ENCODE measurements at regions not wholly inside any gene's neighbourhood (a gene's known extent, or its start where the extent isn't known, plus 50 kb on each side); places are given as distances from the start of the nearest gene placed in this dataset.

DNA sequence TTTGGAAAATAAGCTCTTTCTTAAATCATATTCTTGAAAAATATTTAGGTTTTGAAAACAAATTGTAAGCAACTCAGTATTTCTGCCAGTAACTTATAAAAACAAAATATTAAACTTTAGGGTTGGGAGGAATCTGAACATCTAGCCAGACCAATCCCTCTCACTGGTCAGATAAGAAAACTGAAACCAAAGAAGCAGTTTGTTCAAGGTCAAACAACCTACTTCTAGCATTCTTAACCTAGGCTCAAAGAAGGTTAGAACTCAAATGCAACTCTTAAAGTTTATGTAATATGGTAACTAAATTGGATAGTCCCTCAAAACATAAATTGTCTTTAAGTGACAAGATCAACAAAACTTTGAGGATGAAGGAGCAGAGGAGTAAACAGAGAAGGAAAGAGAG is 374.9 kb upstream of the TNC start:
- no peak for DNase-seq

DNA sequence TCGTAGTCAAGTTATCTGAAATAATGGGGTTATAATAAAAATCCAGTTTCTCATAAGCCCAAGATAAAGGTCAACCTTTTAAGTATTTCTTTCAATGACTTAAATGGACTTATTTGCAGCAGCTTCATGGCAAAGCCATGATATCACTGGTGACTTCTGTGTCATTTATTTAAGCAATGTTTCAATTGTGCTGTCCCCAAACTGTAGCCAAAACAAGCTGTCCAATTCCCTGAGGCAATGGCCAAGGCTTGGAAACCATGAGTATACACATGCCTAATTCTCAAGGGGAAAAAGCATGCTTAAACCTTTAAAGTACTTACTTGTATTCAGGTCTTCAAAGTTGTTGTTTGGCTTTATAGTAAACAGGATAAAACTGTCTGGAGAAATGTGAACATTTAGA is 376.4 kb upstream of the TNC start:
- DNase-seq, result no peak

DNA sequence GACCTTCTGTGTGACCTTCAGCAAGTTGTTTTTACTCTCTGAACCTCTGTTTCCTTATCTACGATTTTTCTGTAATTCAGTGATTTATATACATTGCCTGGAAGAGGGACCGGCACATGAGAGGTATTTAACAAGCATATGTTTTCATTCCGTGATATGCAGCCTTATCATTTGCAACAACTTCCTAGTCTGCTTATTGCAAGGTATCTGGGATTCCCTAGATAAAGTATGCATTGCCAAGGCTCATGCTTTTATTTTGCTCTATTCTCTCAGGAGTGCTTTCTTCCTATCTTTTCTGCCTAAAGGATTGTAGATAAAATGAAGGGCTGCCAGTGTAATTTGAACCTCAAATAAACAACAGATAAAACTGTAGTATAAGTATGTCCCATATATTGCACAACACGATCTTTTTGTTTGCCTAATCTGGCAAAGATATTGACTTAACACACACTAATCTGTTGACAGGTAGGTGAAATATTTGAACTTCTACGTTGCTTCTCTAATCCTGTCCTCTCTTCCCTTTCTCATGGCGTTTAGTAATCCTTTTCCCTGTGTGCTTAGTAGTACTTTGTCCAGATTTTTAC is 377.2 kb upstream of the TNC start:
- DNase-seq, result no peak

DNA sequence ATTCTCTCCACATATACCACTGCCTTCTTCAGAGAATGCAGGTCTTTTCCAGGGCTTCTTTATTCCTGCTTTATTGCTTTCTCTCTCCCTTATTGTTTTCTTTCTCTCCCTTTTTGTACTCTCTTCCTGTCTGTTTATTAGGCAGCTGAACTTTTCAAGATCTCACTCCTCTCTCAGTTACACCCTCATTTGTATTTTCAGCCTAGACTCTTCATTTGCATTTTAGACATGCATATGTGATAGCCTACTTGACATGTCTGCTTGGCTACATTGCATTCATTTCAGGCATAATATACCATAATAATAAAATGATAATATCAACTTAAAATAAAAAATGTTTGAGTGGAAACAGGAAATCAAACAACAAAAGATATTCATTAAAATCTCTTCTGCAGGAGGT is 377.9 kb upstream of the TNC start:
- DNase-seq, result no peak

DNA sequence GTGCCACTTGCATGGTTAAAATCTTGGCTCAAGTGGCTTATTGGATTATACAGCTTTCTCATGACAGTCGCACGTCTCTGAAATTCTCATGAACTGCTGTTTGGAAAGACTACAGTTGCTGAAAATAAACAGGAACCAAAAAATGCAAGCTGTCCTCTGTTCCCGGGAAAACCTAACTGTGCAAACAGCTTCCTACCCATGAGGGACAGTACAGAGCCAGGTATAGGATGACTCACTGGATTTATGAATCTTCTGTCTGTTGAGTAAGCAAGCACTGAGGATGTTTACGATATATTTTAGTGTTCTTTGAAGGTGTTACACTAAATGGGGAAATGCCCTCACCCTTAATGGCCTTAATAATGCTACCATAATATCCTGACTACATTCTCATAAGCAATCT is 380.3 kb upstream of the TNC start:
- DNase-seq, result no peak

DNA sequence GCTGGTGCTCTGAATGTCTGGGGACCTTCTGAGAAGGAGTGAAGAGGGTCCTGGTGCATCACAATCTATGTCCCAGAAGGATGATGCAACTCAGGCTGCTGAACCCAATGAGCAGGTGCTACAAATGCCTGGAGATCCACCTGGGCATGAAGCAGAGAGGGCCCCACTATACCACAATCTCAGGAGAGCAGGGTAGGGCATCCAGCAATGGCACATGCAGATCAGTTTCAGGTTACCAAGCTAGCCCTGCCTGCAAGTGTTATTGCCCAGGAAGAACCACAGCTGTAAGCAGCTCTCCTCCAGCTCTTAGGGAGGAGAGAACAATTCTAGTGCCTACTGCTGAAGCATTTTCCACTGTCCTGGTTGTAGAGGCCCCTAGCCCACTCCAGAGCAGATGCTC is 389.2 kb upstream of the TNC start:
- DNase-seq, result no peak

DNA sequence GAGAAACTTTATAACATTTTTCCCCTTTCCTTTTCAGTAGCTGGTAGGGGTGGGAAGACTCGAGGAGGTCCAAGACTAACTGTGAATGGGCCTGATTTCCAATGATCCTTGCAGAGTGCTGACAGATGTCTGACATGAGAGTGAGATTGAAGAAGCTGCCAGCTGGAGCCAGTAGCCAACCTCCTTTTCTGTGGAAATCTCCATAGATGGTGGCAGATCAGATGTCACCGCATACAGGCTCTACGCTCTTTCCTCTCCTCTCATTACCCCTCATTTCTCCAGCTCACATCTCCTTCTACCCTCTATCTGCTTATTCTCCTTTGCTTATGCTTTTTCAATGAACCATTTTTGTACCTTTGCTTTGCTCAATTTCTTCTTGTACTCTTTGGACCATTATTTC is 395.2 kb upstream of the TNC start:
- DNase-seq, result no peak

DNA sequence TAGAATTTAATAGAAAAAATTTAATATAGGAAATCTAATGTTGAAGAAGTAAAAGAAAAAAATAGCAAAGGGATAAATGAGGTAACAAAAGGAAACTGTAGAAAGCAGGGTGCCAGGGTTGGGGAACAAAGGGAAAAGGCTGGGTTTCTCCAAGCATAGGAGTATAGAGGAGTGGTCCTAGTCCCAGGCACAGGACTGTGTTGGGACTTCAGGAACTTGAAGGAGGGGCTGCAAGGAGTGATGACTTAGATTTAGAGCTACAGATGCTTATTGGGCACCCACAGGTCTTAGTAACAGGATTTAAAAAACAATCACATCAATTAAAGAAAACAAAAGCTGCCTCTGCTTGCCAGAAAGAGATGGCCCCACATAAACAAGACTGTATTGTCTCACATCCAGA is 396.5 kb upstream of the TNC start:
- DNase-seq, result no peak

DNA sequence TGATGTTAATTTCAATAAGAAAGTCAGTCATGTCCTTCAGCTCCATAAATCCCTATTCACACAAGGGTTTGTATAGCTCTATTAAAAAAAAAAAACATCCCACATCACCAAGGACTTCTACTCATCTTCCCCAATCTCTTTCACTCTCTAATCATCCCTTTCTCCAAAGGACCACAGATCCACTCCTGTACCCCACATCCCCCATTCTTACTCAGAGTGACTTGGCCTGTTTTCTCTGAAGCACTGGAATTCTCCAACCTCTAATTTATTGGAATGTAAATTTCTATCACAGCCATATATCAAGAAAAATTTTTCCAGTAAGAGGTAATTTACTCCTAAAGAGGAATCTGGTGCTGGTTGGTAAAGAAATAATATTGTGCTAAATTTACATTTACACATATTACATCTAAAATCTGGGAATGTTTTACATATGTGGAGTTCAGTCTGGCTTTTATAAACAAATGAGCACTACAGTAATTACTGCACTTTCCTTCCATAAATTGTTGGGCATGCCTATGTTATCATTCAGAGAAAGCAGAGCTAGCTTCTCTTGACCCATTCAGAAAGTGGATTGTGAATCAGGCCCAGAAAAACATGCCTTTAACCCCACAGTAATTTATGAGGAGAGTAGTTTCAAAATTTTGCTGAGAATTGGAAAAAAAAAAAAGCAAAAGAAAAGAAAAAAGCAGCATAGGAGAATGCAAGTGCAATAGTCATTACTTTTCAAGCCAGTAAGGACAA is 399.5 kb upstream of the TNC start:
- DNase-seq, result no peak

DNA sequence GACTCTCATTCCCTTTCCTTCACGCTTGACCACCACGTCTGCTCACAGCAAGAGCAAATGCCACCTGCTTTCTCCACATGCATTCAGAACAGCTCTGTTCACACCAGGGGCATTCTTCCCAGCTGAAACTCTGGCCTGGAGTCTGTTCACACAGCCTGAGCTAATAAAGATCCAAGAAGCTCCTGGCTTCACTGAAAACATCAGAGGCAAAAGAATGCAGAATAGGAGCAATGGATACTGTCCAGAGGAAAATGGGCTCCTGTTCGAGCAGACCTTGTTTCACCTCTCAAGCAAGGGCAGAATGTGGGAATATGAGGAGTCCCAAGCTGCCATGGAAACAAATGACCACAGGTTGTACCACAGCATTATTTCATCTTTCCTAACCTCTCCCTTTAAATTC is 402.7 kb upstream of the TNC start:
- no peak for DNase-seq

DNA sequence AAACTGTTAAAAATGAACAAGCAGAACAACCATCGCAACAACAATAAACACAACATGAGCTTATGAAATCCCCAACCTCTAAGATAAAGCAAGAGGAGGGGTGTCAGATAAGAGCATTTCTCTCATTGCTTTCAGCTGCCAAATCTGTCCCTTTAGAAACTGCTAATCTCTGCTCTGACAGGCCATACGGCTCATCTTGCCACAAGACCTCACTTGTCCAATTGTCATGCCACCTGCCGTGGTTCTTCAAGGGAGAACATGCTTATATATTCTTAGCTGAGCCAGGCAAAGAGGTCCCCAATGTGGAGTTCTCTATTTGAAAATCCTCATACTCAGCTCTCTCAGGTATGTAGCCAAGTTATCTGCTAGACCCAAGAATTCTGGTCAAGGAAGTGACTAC is 405.0 kb upstream of the TNC start:
- DNase-seq, result no peak

DNA sequence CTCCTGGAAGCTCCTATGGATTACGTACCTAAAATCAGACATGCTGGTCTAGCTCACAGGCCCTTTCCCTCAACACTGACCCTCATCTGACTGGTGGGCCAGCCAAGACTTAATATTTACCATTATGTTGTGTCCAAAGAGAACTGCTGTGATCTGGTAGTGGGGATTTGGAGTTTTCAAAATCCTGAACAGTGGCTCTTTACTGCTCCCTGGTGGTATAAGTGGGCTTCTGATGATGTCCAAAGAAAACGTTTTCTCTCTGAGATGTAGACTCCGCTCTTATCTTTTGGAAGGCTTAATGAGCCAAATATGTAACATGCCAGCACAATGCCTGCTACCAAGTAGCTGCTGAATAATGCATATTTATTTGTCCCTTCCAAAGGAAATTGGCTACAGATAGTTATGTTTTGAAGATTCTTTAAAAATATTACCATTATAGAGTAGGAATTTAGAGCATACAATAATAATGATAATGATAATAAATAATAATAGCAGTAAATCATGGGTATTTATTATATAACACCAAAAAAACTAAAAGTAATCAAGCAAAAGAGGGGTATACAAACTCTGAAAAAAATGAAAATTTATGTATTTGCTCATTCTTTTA is 406.6 kb upstream of the TNC start:
- DNase-seq, result no peak

DNA sequence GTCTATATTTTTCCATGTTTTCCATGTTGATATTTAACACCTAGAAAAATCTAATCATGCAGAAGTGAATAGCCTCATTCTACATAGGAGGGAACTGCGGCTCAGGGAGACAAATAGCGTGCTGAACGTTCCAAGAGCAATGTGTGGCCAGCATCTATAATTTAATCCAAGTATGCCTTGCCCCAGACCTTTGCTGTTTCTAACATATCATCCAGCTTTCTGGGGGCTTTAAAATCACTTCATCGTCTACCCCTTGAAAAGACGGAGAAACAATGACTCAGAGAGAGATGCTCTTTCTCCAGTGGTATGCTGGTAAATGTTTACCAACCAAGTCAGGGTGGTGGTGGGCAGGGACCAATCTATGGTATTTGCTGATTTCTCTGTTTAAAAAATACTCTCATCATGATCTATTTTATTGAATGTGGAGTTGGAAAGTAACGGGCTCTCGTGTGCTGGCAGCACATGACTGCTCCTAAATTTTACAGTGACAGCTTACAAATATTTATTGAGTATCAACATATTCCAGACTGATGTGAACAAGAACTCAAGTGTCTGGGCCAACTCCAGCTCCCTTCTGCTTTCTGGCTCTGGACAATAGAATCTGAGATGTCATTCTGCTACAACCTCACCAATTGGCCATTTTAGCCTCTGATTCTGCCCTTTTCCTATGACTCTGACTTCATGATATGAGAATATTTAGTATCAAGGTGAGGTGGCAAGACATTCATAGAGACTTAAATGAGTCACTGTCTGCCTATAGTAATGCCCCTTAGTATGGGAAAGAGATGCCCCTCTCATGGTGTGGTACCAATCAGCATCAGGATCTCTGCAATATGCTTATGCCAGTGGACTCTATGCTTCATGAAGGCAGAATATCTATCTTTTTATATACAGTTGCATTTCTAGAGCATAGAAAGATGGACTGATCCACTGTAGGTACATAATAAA is 407.4 kb upstream of the TNC start:
- DNase-seq, result no peak

DNA sequence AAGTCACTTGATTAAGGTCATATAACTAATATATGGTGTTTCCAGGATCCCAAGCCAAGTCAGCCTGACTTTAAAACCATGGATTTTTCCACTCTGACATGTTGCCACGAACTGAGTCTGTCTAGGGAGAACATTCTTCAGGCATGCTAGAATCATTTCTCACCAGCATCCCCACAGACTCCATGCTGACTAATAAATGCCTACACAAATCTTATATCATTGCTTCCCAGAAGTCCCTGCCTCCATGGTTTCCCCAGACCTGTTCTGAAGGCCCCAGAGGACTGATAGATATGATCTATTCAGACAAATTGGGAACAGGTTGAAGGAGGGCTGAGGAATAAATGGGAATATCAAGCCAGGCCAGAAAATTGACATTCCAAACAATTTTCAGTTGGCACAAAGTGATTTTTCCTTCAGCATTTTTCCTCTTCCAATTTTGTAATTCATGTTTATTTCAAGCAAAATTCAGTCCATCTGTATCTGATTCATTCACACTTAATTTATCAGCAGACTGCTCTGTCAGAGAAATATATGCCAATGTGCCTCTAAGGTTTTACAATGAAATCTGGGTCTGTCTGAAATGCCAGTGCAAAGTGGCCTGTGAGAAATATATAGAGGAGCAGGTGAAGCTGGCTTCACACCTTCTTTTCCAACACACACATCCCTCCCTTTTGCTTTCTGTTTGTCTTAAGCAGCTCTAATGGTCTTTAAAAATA is 413.6 kb upstream of the TNC start:
- DNase-seq, result no peak

DNA sequence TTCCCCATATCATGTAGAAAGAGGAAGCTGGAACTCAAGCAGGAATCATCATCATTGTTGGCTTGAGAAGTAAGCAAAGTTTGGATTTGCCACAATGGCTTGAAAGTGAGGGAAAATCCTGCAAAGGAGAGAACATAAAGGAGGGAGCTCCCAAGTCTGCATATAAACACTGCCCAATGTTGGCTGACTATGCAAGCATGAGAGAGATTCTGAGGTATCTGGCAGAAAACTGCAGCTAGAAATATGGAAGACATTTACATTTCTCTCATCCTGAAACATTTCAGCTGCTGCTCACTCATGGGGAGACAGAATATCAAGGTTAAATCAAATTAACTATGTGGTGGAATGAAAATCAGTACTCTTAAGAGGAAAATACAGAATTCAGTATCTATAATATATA is 415.6 kb upstream of the TNC start:
- DNase-seq, result no peak

DNA sequence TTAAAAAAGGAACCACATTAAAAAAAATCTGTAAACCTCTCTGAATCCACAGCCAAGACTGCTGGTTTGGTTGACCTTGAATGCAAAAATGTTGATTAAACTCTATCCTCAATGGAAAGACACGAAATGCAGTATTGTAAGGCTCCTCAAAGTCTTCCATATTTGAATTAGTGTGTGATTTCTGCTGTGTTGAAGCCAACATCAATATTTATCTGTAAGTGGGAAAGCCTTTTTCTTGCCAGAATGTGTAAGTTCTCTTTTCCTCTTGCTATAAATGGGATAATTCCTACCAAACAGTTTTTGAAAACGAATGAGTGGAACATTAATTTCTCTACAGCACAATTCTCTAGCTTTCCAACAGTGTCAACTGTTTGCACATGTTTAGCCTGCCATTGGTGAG is 422.1 kb upstream of the TNC start:
- no peak for DNase-seq

DNA sequence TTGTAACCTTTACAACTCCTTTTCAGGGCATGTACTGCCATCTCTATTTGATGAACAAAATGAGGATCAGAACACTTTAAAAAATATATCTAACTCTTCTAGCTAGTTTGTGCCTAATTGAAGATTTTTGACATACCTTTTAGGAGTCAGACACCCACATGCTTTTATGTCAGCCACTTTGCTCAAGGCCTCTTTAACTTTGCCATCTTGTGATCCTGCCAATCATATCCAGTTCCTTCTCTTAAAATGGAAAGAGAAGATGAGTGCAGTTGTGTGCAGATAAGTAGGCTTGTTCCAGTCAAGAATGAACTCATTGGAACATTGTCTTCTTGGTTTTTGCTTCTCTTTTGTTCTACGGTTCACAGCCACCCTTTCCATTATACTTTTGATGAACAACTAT is 425.6 kb upstream of the TNC start:
- DNase-seq, result no peak

DNA sequence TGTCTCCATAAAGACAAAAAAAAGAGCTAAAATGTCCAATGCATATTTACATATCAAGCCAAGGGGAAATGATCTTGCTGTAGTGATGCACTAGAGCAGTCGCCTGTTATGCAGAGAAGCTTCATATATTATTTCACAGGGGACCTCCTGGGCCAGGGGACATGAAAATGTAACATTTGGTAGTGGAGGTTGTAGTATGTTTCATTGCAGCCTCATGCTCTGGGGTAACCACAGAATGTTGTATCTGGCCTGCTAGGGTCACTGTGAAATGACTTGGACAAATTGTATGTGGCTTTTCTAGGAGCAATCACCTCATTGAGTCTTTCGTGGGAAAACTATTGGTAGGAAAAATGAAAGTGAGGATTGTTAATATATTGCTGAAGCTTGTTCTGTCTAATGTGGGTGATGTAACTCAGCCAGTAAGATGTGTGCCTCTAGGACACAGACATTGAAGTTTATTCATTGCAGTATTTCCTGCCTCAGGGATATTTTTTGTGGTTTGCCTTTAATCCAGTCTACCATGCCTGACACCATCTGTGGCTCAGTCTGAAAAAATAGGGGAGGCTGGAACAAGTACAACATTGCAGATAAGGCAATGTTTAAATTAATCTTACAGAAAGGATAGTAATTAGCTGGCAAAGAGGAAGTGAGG is 430.8 kb upstream of the TNC start:
- DNase-seq, result no peak

DNA sequence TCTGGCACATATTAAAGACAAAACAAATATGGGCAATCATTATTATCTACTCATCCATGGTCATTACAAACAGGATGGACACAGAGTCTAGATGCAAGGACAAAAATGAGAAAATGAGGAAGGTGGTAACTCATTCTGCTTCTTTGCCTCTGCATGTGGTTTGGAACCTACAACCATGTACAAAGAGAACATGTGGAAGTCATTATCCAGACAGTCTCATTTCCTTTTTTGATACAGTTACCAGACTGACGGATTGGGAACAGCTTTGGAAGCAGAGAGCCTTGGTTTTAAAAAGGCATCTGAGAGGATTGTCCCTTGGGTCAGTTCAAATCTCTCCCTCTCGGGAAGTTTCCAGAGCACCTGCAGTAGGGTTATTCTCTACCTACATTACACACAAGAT is 433.4 kb upstream of the TNC start:
- no peak for DNase-seq

DNA sequence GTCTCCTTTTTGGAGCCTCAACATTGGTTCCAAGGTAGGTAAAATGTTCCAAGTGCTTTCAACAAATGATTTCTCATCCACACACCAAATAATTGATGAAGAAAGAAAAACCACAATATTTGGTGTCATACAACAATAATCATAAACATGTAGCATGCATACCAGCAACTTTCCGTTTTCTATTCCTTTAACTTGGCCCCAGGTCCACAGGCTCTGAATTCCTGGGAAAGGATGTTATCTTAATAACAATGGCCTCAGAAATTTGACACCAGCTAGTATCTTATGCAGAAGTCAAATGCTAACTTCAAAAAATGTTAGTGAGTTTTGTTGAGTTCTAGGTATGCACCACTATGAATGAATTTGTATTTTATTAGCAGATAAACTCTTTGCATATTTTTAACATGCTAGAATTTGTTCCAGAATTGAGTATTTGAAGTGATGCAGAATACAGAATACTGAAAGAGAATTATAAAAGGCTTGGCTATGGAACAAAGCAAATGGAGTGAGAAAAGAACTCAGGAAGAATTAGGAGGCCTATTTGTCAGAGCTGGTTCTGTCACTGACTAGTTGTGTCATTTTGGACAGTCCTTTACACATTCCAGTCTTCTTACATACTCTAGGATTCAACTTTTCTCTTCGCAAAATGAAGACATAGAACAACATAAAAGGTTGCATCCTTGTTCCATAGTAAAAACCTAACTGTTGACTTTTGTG is 435.3 kb upstream of the TNC start:
- no peak for DNase-seq

DNA sequence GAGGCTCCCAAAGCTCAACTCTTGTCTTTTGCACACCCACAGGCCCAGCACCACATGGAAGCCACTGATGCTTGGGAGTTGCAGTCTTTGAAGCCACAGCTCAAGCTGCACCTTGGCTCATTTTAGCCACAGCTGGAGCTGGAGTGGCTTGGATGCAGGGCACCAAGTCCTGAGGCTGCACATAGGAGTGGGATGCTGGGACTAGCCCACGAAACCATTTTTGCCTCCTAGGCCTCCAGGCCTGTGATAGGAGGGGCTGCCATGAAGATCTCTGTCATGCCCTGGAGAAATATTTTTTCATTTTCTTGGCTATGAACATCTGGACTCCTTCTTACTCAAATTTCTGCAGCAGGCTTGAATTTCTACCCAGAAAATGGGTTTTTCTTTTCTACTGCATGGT is 438.5 kb upstream of the TNC start:
- DNase-seq, result no peak

DNA sequence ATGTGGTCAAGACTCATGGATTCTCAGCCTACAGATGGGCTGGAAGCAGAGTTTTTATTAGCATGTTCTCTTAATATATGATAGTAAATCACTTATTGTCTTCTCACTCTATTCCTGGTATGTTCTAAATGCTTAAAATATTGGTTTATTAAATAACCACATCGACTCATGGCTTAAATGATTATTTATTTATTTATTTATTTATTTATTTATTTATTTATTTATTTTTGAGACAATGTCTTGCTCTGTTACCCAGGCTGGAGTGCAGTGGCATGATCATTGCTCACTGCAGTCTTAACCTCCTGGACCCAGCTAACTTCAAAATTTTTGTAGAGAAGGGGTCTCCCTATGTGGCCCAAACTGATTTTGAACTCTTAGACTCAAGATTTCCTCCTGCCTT is 457.2 kb upstream of the TNC start:
- DNase-seq, result no peak

Measured in activated CD4-positive, alpha-beta T cell treated with anti-CD3 and anti-CD28 coated beads, Interleukin-2, amount 50 U/mL, for 48 hours (primary cell).